ENCODE measurements at regions not wholly inside any gene's neighbourhood (a gene's known extent, or its start where the extent isn't known, plus 50 kb on each side); places are given as distances from the start of the nearest gene placed in this dataset.

GRCh38 chr16:9570521-9570920 is 479.1 kb downstream of the HAPSTR1 start:
- TF ChIP-seq CTCF (IDR thresholded peaks at IDR 0.05) (no peak), POLR2A (IDR thresholded peaks at IDR 0.05) (no peak), EP300 (IDR thresholded peaks at IDR 0.05; ENCODE audit: low read depth) (no peak)
